ENCODE measurements at regions not wholly inside any gene's neighbourhood (a gene's known extent, or its start where the extent isn't known, plus 50 kb on each side); places are given as distances from the start of the nearest gene placed in this dataset.

- intact Hi-C loops (cut with DNase I): no loop called here
- TF ChIP-seq CTCF (IDR thresholded peaks at IDR 0.05) (no peak), POLR2A (IDR thresholded peaks at IDR 0.05) (no peak)
- Histone ChIP-seq H3K27ac (no peak overlapping the region), H3K4me1 (no peaks in the 10 kb centered on the region), H3K27me3 (no peaks in the 10 kb centered on the region), H3K9me3 (no peaks in the 10 kb centered on the region), H3K36me3 (no peaks in the 10 kb centered on the region), H3K4me3 (replicated peaks in 1 of 3) (no peak overlapping the region)
- no peak for DNase-seq
- WGBS, 2 donors: 62 to 68% methylated on average over 2 of the region's 2 CpGs
These were observed 728.7 kb downstream of the GALC start for GRCh38 chr14:87264272-87264785.

GRCh38 chr14:87261621-87262020 lies 731.4 kb downstream of the GALC start:
- H3K27me3 ChIP-seq: no peaks in the 10 kb centered on the region
- 95 to 97% methylated on average over 2 of the region's 2 CpGs for WGBS, 2 donors
- intact Hi-C loops (cut with DNase I): no loop called here
- no peak overlapping the region for H3K27ac ChIP-seq
- no peak overlapping the region for H3K4me3 ChIP-seq (replicated peaks in 1 of 3)
- no peaks in the 10 kb centered on the region for H3K9me3 ChIP-seq
- no peak for DNase-seq
- no peaks in the 10 kb centered on the region for H3K4me1 ChIP-seq
- no peak for TF ChIP-seq POLR2A (IDR thresholded peaks at IDR 0.05)
- TF ChIP-seq CTCF (IDR thresholded peaks at IDR 0.05): no peak
- no peaks in the 10 kb centered on the region for H3K36me3 ChIP-seq

GRCh38 chr14:87260460-87260859 lies 732.5 kb downstream of the GALC start:
- WGBS, 2 donors: 48 to 64% methylated on average over 3 of the region's 3 CpGs
- Histone ChIP-seq H3K36me3 (no peaks in the 10 kb centered on the region), H3K4me1 (no peaks in the 10 kb centered on the region), H3K27me3 (no peaks in the 10 kb centered on the region), H3K4me3 (replicated peaks in 1 of 3) (no peak overlapping the region), H3K9me3 (no peaks in the 10 kb centered on the region), H3K27ac (no peak overlapping the region)
- DNase-seq: no peak
- intact Hi-C loops (cut with DNase I): no loop called here
- TF ChIP-seq POLR2A (IDR thresholded peaks at IDR 0.05) (no peak), CTCF (IDR thresholded peaks at IDR 0.05) (no peak)

- Histone ChIP-seq H3K27ac (no peak overlapping the region), H3K4me1 (no peaks in the 10 kb centered on the region), H3K27me3 (no peaks in the 10 kb centered on the region), H3K4me3 (replicated peaks in 1 of 3) (no peak overlapping the region), H3K36me3 (no peaks in the 10 kb centered on the region), H3K9me3 (no peaks in the 10 kb centered on the region)
- no peak for TF ChIP-seq CTCF (IDR thresholded peaks at IDR 0.05)
- TF ChIP-seq POLR2A (IDR thresholded peaks at IDR 0.05): no peak
- WGBS, 2 donors: 43 to 78% methylated on average over 1 of the region's 1 CpG
- intact Hi-C loops (cut with DNase I): no loop called here
- no peak for DNase-seq
These were observed 735.6 kb downstream of the GALC start for GRCh38 chr14:87257421-87257820.

- no peaks in the 10 kb centered on the region for H3K27me3 ChIP-seq
- DNase-seq: no peak
- intact Hi-C loops (cut with DNase I): no loop called here
- H3K9me3 ChIP-seq: no peaks in the 10 kb centered on the region
- 84 to 85% methylated on average over 2 of the region's 2 CpGs for WGBS, 2 donors
- no peak overlapping the region for H3K27ac ChIP-seq
- no peak for TF ChIP-seq POLR2A (IDR thresholded peaks at IDR 0.05)
- H3K36me3 ChIP-seq: no peaks in the 10 kb centered on the region
- H3K4me3 ChIP-seq (replicated peaks in 1 of 3): no peak overlapping the region
- no peaks in the 10 kb centered on the region for H3K4me1 ChIP-seq
These were observed 737.9 kb downstream of the GALC start for GRCh38 chr14:87255058-87255457.

Data from thyroid gland (tissue), 4 donors.